IMR-90 (cell line): ENCODE measurements at regions not wholly inside any gene's neighbourhood (a gene's known extent, or its start where the extent isn't known, plus 50 kb on each side); places are given as distances from the start of the nearest gene placed in this dataset.

Experiments
- ATAC-seq: fragments of 200-7000 bp; cut with Tn5 transposase; 2 replicates; pipeline ENCODE4 v1.9.1; 2020; ENCODE audit warnings: low read depth, mild to moderate bottlenecking, moderate library complexity
- BruUV-seq: library from RNA; stranded (reverse); fragments of 400-500 nt; replicated peaks from 2 replicates; lab custom pipeline; 2021; lab: Mats Ljungman, UMichigan
- CTCF ChIA-PET: fragments of 300-600 bp; formaldehyde crosslinking; extraction: SDS; loops from one replicate; lab custom pipeline; 2021; ENCODE audit warnings: antibody characterized with exemption; lab: Yijun Ruan, JAX
- POLR2A ChIA-PET: fragments of 300-600 bp; sonication (Branson Sonifier 250); formaldehyde crosslinking; loops from one replicate; lab custom pipeline; 2022; ENCODE audit warnings: antibody characterized with exemption; ENCODE audit not compliant: unreplicated experiment; lab: Charles Lee
- DNase-seq: peaks from one replicate; pipeline ENCODE4 v3.0.0; 2013
- H2AFZ ChIP-seq: replicated peaks from 2 replicates; pipeline ENCODE3; 2013; ENCODE audit warnings: low read length, mild to moderate bottlenecking; ENCODE audit not compliant: poor library complexity
- H2AK5ac ChIP-seq: 2 replicates; pipeline ENCODE4 v1.6.1; 2013; ENCODE audit warnings: low read depth, low read length, inconsistent platforms
- H2AK9ac ChIP-seq: replicated peaks from 2 replicates; pipeline ENCODE3; 2013; ENCODE audit warnings: mild to moderate bottlenecking, low read depth, low read length, moderate library complexity; ENCODE audit not compliant: poor library complexity
- H2BK120ac ChIP-seq: 2 replicates; pipeline ENCODE4 v1.6.1; 2013; ENCODE audit warnings: low read depth, low read length, inconsistent platforms
- H2BK15ac ChIP-seq: 3 replicates; pipeline ENCODE4 v1.6.1; 2013; ENCODE audit warnings: low read depth, low read length, inconsistent platforms
- H2BK20ac ChIP-seq: 2 replicates; pipeline ENCODE4 v1.6.1; 2013; ENCODE audit warnings: low read depth, mild to moderate bottlenecking, inconsistent platforms, low read length, moderate library complexity
- H2BK5ac ChIP-seq: 2 replicates; pipeline ENCODE4 v1.6.1; 2013; ENCODE audit warnings: mild to moderate bottlenecking, low read depth, low read length, inconsistent platforms; ENCODE audit not compliant: poor library complexity, severe bottlenecking
- H3K14ac ChIP-seq: replicated peaks from 2 replicates; pipeline ENCODE4 v1.6.1; 2013; ENCODE audit warnings: low read depth, low read length, inconsistent platforms
- H3K18ac ChIP-seq: 2 replicates; pipeline ENCODE4 v1.6.1; 2013; ENCODE audit warnings: low read depth, low read length, control low read depth
- H3K23ac ChIP-seq: 2 replicates; pipeline ENCODE4 v1.6.1; 2013; ENCODE audit warnings: low read depth, low read length, inconsistent platforms
- H3K27ac ChIP-seq: 2 replicates; pipeline ENCODE4 v1.5.1; 2013; ENCODE audit warnings: mild to moderate bottlenecking, control low read depth, low read length; ENCODE audit not compliant: insufficient read depth
- H3K27me3 ChIP-seq: 2 replicates; pipeline ENCODE4 v1.6.1; 2013; ENCODE audit warnings: low read length; ENCODE audit not compliant: control insufficient read depth, insufficient read depth
- H3K36me3 ChIP-seq: 2 replicates; pipeline ENCODE4 v1.6.1; 2013; ENCODE audit warnings: low read length, mixed read lengths; ENCODE audit not compliant: control insufficient read depth, insufficient read depth
- H3K4ac ChIP-seq: 2 replicates; pipeline ENCODE4 v1.6.1; 2013; ENCODE audit warnings: low read depth, low read length, inconsistent platforms
- H3K4me1 ChIP-seq: 2 replicates; pipeline ENCODE4 v1.6.1; 2013; ENCODE audit warnings: low read length, mixed read lengths; ENCODE audit not compliant: control insufficient read depth, insufficient read depth
- H3K4me2 ChIP-seq: 2 replicates; pipeline ENCODE4 v1.6.1; 2013; ENCODE audit warnings: low read depth, mild to moderate bottlenecking, control low read depth, low read length, moderate library complexity
- H3K4me3 ChIP-seq: 2 replicates; pipeline ENCODE4 v1.5.1; 2013; ENCODE audit warnings: low read depth, mild to moderate bottlenecking, control low read depth, low read length, moderate library complexity; ENCODE audit not compliant: insufficient read depth
- H3K56ac ChIP-seq: 2 replicates; pipeline ENCODE4 v1.6.1; 2013; ENCODE audit warnings: low read length, inconsistent platforms; ENCODE audit not compliant: insufficient read depth; ENCODE audit errors: extremely low read depth
- H3K79me1 ChIP-seq, 2 experiments: 2 replicates each; pipeline ENCODE4 v1.6.1; 2013; ENCODE audit warnings: low read length in 2 of 2, inconsistent platforms in 1 of 2, low read depth in 1 of 2
- H3K9ac ChIP-seq: 2 replicates; pipeline ENCODE4 v1.6.1; 2013; ENCODE audit warnings: low read depth, low read length, control low read depth
- H3K9me1 ChIP-seq: 2 replicates; pipeline ENCODE4 v1.6.1; 2013; ENCODE audit warnings: low read length, inconsistent platforms; ENCODE audit not compliant: insufficient read depth
- H3K9me3 ChIP-seq: 2 replicates; pipeline ENCODE4 v1.6.1; 2013; ENCODE audit warnings: low read length; ENCODE audit not compliant: control insufficient read depth, insufficient read depth
- H4K20me1 ChIP-seq: 2 replicates; pipeline ENCODE4 v1.6.1; 2013; ENCODE audit warnings: low read length, inconsistent platforms; ENCODE audit not compliant: insufficient read depth
- H4K5ac ChIP-seq: 2 replicates; pipeline ENCODE4 v1.6.1; 2013; ENCODE audit warnings: mild to moderate bottlenecking, low read depth, low read length, control low read depth
- H4K8ac ChIP-seq, 2 experiments: 2 replicates each; pipeline ENCODE4 v1.6.1; 2013; ENCODE audit warnings: low read depth in 2 of 2, low read length in 2 of 2, control low read depth in 1 of 2, inconsistent platforms in 1 of 2
- H4K91ac ChIP-seq: 2 replicates; pipeline ENCODE4 v1.6.1; 2013; ENCODE audit warnings: low read depth, low read length, inconsistent platforms; ENCODE audit not compliant: insufficient read depth
- POLR2A ChIP-seq: IDR thresholded peaks from 2 replicates; pipeline ENCODE4 v1.6.1; 2012; ENCODE audit warnings: mild to moderate bottlenecking, low read depth, low read length
- RCOR1 ChIP-seq: IDR thresholded peaks from 2 replicates; pipeline ENCODE4 v1.6.1; 2012; ENCODE audit warnings: mild to moderate bottlenecking, low read length, improper control_type of control experiment; ENCODE audit not compliant: insufficient replicate concordance
- WGBS, 2 experiments: methylation state at CpG; one replicate each; pipeline versions ENCODE4 v1.1.5 to v1.1.7; 2013; ENCODE audit warnings: missing lambda C conversion rate in 2 of 2; ENCODE audit not compliant: insufficient read length in 1 of 2; ENCODE audit errors: extremely low coverage in 2 of 2; 5-methylcytosine and 5-hydroxymethylcytosine counted together
- dilution Hi-C: fragments of 300-500 bp; cut with HindIII; formaldehyde crosslinking; loops from one replicate; pipeline ENCODE4 v1.14.3; 2018; ENCODE audit warnings: low sequenced_read_pairs; ENCODE audit not compliant: unreplicated experiment
- in situ Hi-C: fragments of 300-500 bp; cut with MboI; formaldehyde crosslinking; loops from 3 replicates; pipeline ENCODE4 v1.14.3; 2019; ENCODE audit warnings: low sequenced_read_pairs, inconsistent platforms, mixed read lengths
- intact Hi-C: fragments of 100-400 bp; cut with micrococcal nuclease; formaldehyde crosslinking; loops from 2 replicates; pipeline ENCODE4 v1.10.0; 2022

GRCh38 chr6:971981-972640 lies 279.2 kb upstream of the EXOC2 start:
- ATAC-seq: no peak
- 88% methylated on average over 10 of the region's 17 CpGs; no CpG with 5 or more reads in 1 of the 2 experiments for WGBS, 2 experiments
- no peak overlapping the region for H3K27ac ChIP-seq
- ChIA-PET POLR2A (interaction anchor here (0.6 kb wide), 1 partner anchor 256 kb away, joined by 3 read pairs; no protein-coding TSS in a partner anchor), CTCF (interaction anchor here (2.9 kb wide), 1 partner anchor 11 kb away, joined by 7 read pairs; no protein-coding TSS in a partner anchor)
- H3K4ac ChIP-seq: no peak overlapping the region
- no peak for DNase-seq
- H3K79me1 ChIP-seq: no peaks in the 10 kb centered on the region
- peaks cover 11% of the 10 kb centered on the region for H3K27me3 ChIP-seq
- 0 out of 2 replicates have a peak, but pooled peaks cover 4% of the 10 kb centered on the region for H3K9me3 ChIP-seq
- H3K9ac ChIP-seq: no peak overlapping the region
- H2AK5ac ChIP-seq: no peak overlapping the region
- no peaks in the 10 kb centered on the region for H3K36me3 ChIP-seq
- H3K18ac ChIP-seq: no peak overlapping the region
- no peak overlapping the region for H2BK15ac ChIP-seq
- in situ Hi-C loops (no loop called here), intact Hi-C loops (no loop called here), dilution Hi-C loops (no loop called here)
- no peak overlapping the region for H3K14ac ChIP-seq
- no peak overlapping the region for H3K23ac ChIP-seq
- H2AK9ac ChIP-seq: no peak overlapping the region
- no peaks in the 10 kb centered on the region for H3K4me1 ChIP-seq
- TF ChIP-seq RCOR1 (no peak), POLR2A (no peak)
- no peaks in the 10 kb centered on the region for H4K20me1 ChIP-seq
- H2BK20ac ChIP-seq: no peak overlapping the region
- H4K5ac ChIP-seq: no peak overlapping the region
- no peaks in the 10 kb centered on the region for H3K9me1 ChIP-seq
- BruUV-seq: no TSS peak
- H4K8ac ChIP-seq: no peak overlapping the region
- H2BK5ac ChIP-seq: no peak overlapping the region
- no peak overlapping the region for H3K4me2 ChIP-seq
- no peak overlapping the region for H3K56ac ChIP-seq
- H2BK120ac ChIP-seq: no peak overlapping the region
- no peak overlapping the region for H4K91ac ChIP-seq
- H3K4me3 ChIP-seq: no peak overlapping the region
- H2AFZ ChIP-seq: peak overlapping the region; percentile 65
